ENCODE measurements at regions not wholly inside any gene's neighbourhood (a gene's known extent, or its start where the extent isn't known, plus 50 kb on each side); places are given as distances from the start of the nearest gene placed in this dataset.
A peak's percentile ranks its signal among the peaks of the same experiment; 100 is the strongest.

DNA sequence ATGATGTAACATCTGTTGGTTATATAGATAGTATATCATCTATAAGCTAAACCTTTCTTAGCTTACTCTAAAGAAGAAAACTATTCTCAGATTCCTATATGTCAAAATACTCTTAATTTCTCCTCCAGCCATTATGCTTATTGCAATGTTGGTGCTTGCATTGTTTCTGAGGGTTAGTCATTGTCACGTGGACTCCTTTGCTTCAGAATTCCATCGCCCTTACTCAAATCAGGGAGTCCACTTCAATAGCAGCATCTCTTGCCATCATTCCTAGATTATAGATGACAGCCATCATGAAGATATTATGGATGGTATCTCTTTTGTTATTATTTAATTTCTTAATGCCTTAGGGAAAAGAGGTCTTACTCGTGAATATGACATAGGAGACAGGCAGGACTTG lies 776.1 kb downstream of the TENT5A start:
- peaks cover 30% of the 10 kb centered on the region for H3K9me3 Mint-ChIP-seq
- H3K4me3 Mint-ChIP-seq = no peak overlapping the region
- ATAC-seq (no peak), DNase-seq (ENCODE audit: low spot score) (no peak)
- ChIA-PET POLR2A (no interaction called here), CTCF (no interaction called here)
- no peak overlapping the region for H3K27ac Mint-ChIP-seq
- H3K36me3 Mint-ChIP-seq = peaks cover 11% of the 10 kb centered on the region
- TF ChIP-seq ZNF121 (CRISPR knock-in tag; IDR thresholded peaks at IDR 0.05) (no peak), TCF7 (CRISPR knock-in tag; IDR thresholded peaks at IDR 0.05; ENCODE audit: low read depth) (no peak)
- H3K4me1 Mint-ChIP-seq = peaks cover 26% of the 10 kb centered on the region
- H3K27me3 Mint-ChIP-seq (ENCODE audit: low read depth) = peaks cover 3% of the 10 kb centered on the region; the same call in 1 of the 2 replicates

DNA sequence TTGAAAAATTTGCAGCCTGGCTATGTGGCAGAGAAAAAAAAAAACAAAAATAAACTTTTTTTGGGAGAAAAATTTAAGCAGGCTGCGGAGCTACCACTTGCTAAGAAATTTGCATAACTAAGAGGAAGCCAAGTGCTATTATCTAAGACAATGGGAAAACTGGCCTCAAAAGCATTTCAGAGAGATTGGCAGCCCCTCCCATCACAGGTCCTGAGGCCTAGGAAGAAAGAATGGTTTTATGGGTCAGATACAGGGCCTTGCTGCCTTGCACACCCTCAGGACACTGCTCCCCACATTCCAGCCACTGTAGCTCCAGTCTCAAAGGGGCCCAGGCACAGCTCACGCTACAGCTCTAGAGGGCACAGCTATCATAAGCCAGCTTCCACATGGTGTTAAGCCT lies 777.9 kb downstream of the TENT5A start:
- Mint-ChIP-seq H3K27me3 (ENCODE audit: low read depth) (peaks cover 3% of the 10 kb centered on the region; the same call in 1 of the 2 replicates), H3K4me1 (peaks cover 26% of the 10 kb centered on the region), H3K9me3 (peaks cover 26% of the 10 kb centered on the region), H3K4me3 (no peak overlapping the region), H3K27ac (no peak overlapping the region), H3K36me3 (peaks cover 8% of the 10 kb centered on the region; the same call in 1 of the 2 replicates)
- peak; percentile 16 for DNase-seq (ENCODE audit: low spot score)
- ChIA-PET CTCF (interaction anchor here (1.0 kb wide), 1 partner anchor 44 kb away, joined by 4 read pairs; no protein-coding TSS in a partner anchor), POLR2A (no interaction called here)
- TF ChIP-seq, protein P1, sequence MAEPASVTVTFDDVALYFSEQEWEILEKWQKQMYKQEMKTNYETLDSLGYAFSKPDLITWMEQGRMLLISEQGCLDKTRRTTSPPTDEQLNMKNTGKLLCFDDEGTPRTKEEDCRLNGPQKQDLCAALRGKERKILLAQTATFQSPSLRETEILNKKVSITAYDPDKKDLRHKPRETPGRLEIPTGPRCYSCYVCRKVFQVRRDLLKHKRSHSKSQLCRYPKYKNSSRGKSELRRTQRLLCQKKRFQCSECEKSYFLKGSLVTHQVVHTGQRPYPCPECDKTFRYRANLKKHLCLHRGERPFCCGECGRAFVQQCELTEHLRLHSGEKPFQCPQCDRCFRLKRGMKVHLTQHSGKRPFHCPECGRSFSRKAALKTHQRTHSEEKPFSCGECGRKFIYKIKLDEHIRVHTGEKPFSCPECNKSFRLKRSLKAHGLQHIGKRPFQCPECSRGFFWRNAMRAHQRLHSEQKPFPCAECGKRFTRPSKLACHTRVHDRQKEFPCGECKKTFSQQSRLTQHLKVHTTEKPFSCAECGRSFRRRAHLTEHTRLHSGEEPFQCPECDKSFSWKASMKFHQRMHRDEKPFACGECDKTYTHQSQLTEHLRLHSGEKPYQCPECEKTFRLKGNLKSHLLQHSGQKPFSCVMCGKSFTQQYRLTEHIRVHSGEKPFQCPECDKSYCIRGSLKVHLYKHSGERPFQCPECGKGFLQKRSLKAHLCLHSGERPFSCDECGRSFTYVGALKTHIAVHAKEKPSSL (CRISPR knock-in tag; conservative IDR thresholded peaks at IDR 0.05) = no peak
- TF ChIP-seq MYBL2 (CRISPR knock-in tag; IDR thresholded peaks at IDR 0.05) = no peak
- TF ChIP-seq ATF1 (CRISPR knock-in tag; IDR thresholded peaks at IDR 0.05) = no peak
- TF ChIP-seq, protein P2, sequence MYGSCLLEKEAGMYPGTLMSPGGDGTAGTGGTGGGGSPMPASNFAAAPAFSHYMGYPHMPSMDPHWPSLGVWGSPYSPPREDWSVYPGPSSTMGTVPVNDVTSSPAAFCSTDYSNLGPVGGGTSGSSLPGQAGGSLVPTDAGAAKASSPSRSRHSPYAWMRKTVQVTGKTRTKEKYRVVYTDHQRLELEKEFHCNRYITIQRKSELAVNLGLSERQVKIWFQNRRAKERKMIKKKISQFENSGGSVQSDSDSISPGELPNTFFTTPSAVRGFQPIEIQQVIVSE (CRISPR knock-in tag; IDR thresholded peaks at IDR 0.05; ENCODE audit: borderline replicate concordance) = no peak
- peak; percentile 44; the same call in 1 of the 2 replicates for TF ChIP-seq TEAD4 (CRISPR knock-in tag; IDR thresholded peaks at IDR 0.05)
- no peak for TF ChIP-seq ESRRA (CRISPR knock-in tag; IDR thresholded peaks at IDR 0.05; ENCODE audit: borderline replicate concordance)
- no peak for TF ChIP-seq TCF7 (CRISPR knock-in tag; IDR thresholded peaks at IDR 0.05; ENCODE audit: low read depth)
- TF ChIP-seq RELA (CRISPR knock-in tag; IDR thresholded peaks at IDR 0.05; ENCODE audit: borderline replicate concordance) = no peak
- no peak for TF ChIP-seq HMGA2 (CRISPR knock-in tag; IDR thresholded peaks at IDR 0.05)
- ATAC-seq = peak; percentile 88

DNA sequence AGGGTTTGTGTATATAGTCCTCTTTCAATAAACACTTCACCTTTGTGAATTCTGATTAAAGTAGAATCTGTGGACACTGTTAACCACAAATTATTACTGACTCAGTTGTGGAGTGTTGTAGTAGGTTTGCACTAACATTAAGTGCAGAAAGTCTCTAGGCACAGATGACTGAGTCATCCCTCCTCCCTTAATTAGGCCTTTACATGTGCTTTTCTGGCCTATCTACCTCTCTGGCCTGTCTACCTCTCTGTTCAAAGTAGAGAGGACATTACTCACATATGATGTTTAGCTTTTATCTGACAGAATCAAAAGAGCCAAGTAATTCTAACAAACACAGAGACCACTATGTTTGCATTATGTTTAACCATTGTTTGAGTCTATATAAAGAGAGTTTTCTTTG lies 783.0 kb downstream of the TENT5A start:
- ChIA-PET POLR2A (no interaction called here), CTCF (no interaction called here)
- TF ChIP-seq FOXP1 (CRISPR knock-in tag; IDR thresholded peaks at IDR 0.05; ENCODE audit: borderline replicate concordance) (no peak), NFE2L1 (CRISPR knock-in tag; IDR thresholded peaks at IDR 0.05) (no peak), FOXJ3 (CRISPR knock-in tag; IDR thresholded peaks at IDR 0.05; ENCODE audit: borderline replicate concordance) (no peak), ATF1 (CRISPR knock-in tag; IDR thresholded peaks at IDR 0.05) (no peak), NR1H2 (CRISPR knock-in tag; IDR thresholded peaks at IDR 0.05) (no peak), CREB1 (CRISPR knock-in tag; IDR thresholded peaks at IDR 0.05) (no peak)
- TF ChIP-seq, protein P2 (CRISPR knock-in tag; IDR thresholded peaks at IDR 0.05; ENCODE audit: borderline replicate concordance) = no peak
- no peak for ATAC-seq
- Mint-ChIP-seq H3K27me3 (ENCODE audit: low read depth) (peaks cover 3% of the 10 kb centered on the region; the same call in 1 of the 2 replicates), H3K4me3 (no peak overlapping the region), H3K4me1 (peaks cover 39% of the 10 kb centered on the region), H3K27ac (no peak overlapping the region), H3K36me3 (peaks cover 6% of the 10 kb centered on the region), H3K9me3 (peaks cover 26% of the 10 kb centered on the region)
- no peak for DNase-seq (ENCODE audit: low spot score)

DNA sequence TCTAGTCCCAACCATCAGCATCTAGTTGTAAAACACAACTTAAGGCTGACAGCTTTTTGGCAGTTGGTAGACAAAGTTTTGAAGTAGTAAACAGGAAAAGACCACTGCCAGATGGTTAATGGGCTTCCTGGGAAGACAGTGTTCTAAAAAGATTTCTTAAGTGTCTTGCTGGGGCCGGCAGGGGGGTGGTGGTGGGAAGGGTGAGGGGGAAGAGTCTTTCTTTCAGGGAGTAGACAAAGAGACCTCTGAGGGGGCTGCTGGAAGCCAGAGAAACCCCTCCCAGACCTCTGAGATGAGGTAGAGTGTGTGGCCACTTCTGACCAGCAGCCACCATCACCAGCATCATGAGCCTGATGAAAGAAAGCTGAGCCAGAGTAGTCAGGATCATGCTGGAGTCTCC lies 784.9 kb downstream of the TENT5A start:
- no peaks in the 10 kb centered on the region for H3K27me3 Mint-ChIP-seq (ENCODE audit: low read depth)
- H3K36me3 Mint-ChIP-seq = peaks cover 6% of the 10 kb centered on the region
- DNase-seq (ENCODE audit: low spot score) (no peak), ATAC-seq (peak; percentile 90)
- H3K27ac Mint-ChIP-seq = peak overlapping the region; percentile 16; the same call in 1 of the 2 replicates
- no peak for TF ChIP-seq ATF1 (CRISPR knock-in tag; IDR thresholded peaks at IDR 0.05)
- TF ChIP-seq IRF2 (CRISPR knock-in tag; IDR thresholded peaks at IDR 0.05; ENCODE audit: borderline replicate concordance, low read depth) = no peak
- TF ChIP-seq FOXP1 (CRISPR knock-in tag; IDR thresholded peaks at IDR 0.05; ENCODE audit: borderline replicate concordance) = no peak
- TF ChIP-seq ZNF671 (CRISPR knock-in tag; IDR thresholded peaks at IDR 0.05) = no peak
- TF ChIP-seq SMAD4 (CRISPR knock-in tag; IDR thresholded peaks at IDR 0.05) = no peak
- ChIA-PET POLR2A (no interaction called here), CTCF (no interaction called here)
- H3K4me3 Mint-ChIP-seq = no peak overlapping the region
- peaks cover 18% of the 10 kb centered on the region for H3K9me3 Mint-ChIP-seq
- peaks cover 37% of the 10 kb centered on the region for H3K4me1 Mint-ChIP-seq

Measured in WTC11 (cell line).